ENCODE measurements at regions not wholly inside any gene's neighbourhood (a gene's known extent, or its start where the extent isn't known, plus 50 kb on each side); places are given as distances from the start of the nearest gene placed in this dataset.

DNA sequence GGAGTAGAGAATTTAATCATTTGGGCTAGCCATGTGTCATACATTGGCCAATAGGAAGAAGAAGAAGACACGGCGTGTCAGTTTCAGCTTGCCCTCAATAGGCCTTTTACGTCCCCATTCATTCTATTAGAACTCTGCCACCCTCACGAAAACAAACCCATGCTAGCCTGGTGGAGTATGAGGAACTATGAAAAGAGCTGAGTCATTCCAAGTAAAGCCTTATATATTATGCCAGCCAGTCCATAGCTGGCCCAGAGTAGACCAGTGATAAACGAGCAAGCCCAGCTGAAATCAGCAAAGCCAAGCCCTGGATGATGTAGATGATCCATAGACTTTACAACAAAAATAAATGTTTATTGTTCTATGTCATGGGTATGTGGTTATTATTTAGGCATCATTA, 895.1 kb downstream of the TLE1 start:
- Histone ChIP-seq H3K9me3 (no peaks in the 10 kb centered on the region), H3K4me3 (no peak overlapping the region), H3K36me3 (no peaks in the 10 kb centered on the region), H3K4me1 (ENCODE audit: insufficient read depth) (peaks cover 9% of the 10 kb centered on the region), H3K27ac (no peak overlapping the region), H3K27me3 (no peaks in the 10 kb centered on the region)
- WGBS, 3 donors: 94 to 98% (median 96%) methylated on average over 5 of the region's 5 CpGs
- TF ChIP-seq, protein P1, sequence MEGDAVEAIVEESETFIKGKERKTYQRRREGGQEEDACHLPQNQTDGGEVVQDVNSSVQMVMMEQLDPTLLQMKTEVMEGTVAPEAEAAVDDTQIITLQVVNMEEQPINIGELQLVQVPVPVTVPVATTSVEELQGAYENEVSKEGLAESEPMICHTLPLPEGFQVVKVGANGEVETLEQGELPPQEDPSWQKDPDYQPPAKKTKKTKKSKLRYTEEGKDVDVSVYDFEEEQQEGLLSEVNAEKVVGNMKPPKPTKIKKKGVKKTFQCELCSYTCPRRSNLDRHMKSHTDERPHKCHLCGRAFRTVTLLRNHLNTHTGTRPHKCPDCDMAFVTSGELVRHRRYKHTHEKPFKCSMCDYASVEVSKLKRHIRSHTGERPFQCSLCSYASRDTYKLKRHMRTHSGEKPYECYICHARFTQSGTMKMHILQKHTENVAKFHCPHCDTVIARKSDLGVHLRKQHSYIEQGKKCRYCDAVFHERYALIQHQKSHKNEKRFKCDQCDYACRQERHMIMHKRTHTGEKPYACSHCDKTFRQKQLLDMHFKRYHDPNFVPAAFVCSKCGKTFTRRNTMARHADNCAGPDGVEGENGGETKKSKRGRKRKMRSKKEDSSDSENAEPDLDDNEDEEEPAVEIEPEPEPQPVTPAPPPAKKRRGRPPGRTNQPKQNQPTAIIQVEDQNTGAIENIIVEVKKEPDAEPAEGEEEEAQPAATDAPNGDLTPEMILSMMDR (IDR thresholded peaks at IDR 0.05): no peak
- TF ChIP-seq POLR2A (IDR thresholded peaks at IDR 0.05) (no peak), EP300 (IDR thresholded peaks at IDR 0.05) (no peak)
- intact Hi-C loops (cut with DNase I): no loop called here
- no peak for DNase-seq

DNA sequence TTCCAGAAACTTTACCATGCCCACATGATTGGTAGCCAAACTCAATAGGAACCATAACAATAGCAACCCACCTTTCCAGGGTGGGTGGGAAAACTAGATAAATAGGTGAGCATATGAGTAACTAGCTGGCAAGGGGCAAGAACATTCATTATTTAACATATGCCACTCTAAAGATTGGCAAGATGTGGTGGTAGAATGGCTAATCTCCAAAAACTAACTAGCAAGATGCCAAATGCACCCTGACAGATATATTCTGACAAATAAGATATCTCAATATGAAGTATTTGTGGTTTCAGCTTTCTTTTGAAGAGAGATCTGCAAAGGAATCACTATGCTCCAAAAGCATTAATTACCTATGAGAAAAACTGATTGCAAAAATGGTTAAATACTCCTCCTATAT, 895.6 kb downstream of the TLE1 start:
- Histone ChIP-seq H3K27ac (no peak overlapping the region), H3K27me3 (no peaks in the 10 kb centered on the region), H3K36me3 (no peaks in the 10 kb centered on the region), H3K4me3 (no peak overlapping the region), H3K9me3 (no peaks in the 10 kb centered on the region), H3K4me1 (ENCODE audit: insufficient read depth) (peaks cover 6% of the 10 kb centered on the region)
- TF ChIP-seq, protein P1 (IDR thresholded peaks at IDR 0.05): no peak
- TF ChIP-seq POLR2A (IDR thresholded peaks at IDR 0.05) (no peak), EP300 (IDR thresholded peaks at IDR 0.05) (no peak)
- DNase-seq: no peak
- intact Hi-C loops (cut with DNase I): no loop called here

DNA sequence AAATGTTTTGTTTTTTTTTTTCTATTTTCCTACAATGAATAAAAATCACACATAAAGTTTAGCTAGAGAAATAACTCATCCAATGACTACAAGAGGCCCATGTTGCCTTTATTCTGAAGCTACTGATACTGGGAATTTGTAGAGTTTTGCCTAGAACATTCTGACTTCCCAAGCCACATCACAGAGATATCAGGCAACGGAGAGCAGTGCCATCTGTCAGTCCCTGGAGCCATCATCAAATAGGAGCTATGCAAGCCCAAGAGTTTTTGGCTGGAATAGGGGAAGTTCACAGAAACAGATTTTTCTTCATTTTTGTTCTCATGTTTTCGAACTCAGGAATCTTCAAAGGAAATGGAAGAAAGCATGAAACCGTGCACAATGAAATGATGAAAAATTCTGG, 896.6 kb downstream of the TLE1 start:
- TF ChIP-seq, protein P1 (IDR thresholded peaks at IDR 0.05): no peak
- TF ChIP-seq POLR2A (IDR thresholded peaks at IDR 0.05): no peak
- no peak for TF ChIP-seq EP300 (IDR thresholded peaks at IDR 0.05)
- Histone ChIP-seq H3K27ac (peak overlapping the region in 1 of 2 donors; percentile 34), H3K4me3 (no peak overlapping the region), H3K36me3 (no peaks in the 10 kb centered on the region), H3K4me1 (ENCODE audit: insufficient read depth) (peaks cover 6% of the 10 kb centered on the region), H3K9me3 (no peaks in the 10 kb centered on the region), H3K27me3 (no peaks in the 10 kb centered on the region)
- peak in 2 of 5 donors; percentile 19 to 40 for DNase-seq
- WGBS, 3 donors: 10 to 17% (median 11%) methylated on average over 3 of the region's 3 CpGs
- intact Hi-C loops (cut with DNase I): no loop called here

DNA sequence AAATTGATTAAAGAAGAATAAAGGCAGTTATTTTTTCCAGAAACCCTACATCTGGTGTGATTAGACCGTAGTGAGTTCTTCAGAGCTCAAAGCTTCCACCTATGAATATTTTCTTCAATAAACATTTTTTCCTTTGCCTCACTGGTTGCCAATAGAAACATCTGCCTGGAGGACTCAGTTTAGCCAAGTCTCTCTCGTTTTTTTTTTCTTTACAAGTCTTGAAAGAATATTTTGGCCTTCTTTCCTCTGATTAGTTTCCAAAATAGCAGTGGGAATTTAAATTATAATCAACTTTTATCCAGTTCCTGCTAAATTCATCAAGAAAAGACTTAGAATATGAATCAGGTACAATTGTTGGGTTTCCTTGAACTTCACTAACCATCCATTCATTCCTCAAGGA, 897.5 kb downstream of the TLE1 start:
- H3K4me3 ChIP-seq: no peak overlapping the region
- H3K27me3 ChIP-seq: no peaks in the 10 kb centered on the region
- peaks cover 2% of the 10 kb centered on the region for H3K4me1 ChIP-seq (ENCODE audit: insufficient read depth)
- 9 to 17% (median 13%) methylated on average over 2 of the region's 2 CpGs for WGBS, 3 donors
- H3K27ac ChIP-seq: peak overlapping the region in 1 of 2 donors; percentile 34
- no peak for DNase-seq
- intact Hi-C loops (cut with DNase I): no loop called here
- H3K9me3 ChIP-seq: no peaks in the 10 kb centered on the region
- H3K36me3 ChIP-seq: no peaks in the 10 kb centered on the region
- TF ChIP-seq POLR2A (IDR thresholded peaks at IDR 0.05) (no peak), EP300 (IDR thresholded peaks at IDR 0.05) (no peak)
- TF ChIP-seq, protein P1 (IDR thresholded peaks at IDR 0.05): no peak

DNA sequence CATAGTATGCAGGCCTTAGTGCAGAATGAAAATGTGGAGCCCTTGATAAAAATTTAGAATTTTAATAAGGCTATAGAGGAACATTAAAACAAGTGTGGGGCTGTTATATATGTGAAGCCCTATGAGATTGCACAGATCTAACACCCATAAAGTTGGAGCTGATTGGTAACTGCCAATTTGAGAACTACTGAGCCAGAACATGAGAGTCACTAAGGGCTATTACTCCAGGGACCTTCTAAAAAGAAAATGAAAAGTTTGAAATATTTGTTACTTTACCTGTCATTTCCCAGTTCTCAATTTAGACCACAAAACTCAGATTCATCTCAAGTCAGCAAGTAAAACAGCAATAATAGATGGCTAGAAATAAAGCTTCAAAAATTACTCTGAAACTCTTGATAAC, 898.6 kb downstream of the TLE1 start:
- no peak overlapping the region for H3K4me3 ChIP-seq
- no peaks in the 10 kb centered on the region for H3K36me3 ChIP-seq
- DNase-seq: no peak
- no peaks in the 10 kb centered on the region for H3K4me1 ChIP-seq (ENCODE audit: insufficient read depth)
- TF ChIP-seq POLR2A (IDR thresholded peaks at IDR 0.05): no peak
- TF ChIP-seq EP300 (IDR thresholded peaks at IDR 0.05): no peak
- TF ChIP-seq, protein P1 (IDR thresholded peaks at IDR 0.05): no peak
- no peak overlapping the region for H3K27ac ChIP-seq
- H3K27me3 ChIP-seq: no peaks in the 10 kb centered on the region
- no peaks in the 10 kb centered on the region for H3K9me3 ChIP-seq
- intact Hi-C loops (cut with DNase I): no loop called here
